Activated gamma-delta T cell (primary cell): ENCODE measurements at regions not wholly inside any gene's neighbourhood (a gene's known extent, or its start where the extent isn't known, plus 50 kb on each side); places are given as distances from the start of the nearest gene placed in this dataset.
"Not testable (repeated sequence)": the region's sequence is repeated elsewhere in the genome, so short reads cannot be mapped to it uniquely, and the experiment has no call there.

Experiments
- DNase-seq: peaks from one replicate; lab custom pipeline; 2025; lab: John Stamatoyannopoulos, UW

DNA sequence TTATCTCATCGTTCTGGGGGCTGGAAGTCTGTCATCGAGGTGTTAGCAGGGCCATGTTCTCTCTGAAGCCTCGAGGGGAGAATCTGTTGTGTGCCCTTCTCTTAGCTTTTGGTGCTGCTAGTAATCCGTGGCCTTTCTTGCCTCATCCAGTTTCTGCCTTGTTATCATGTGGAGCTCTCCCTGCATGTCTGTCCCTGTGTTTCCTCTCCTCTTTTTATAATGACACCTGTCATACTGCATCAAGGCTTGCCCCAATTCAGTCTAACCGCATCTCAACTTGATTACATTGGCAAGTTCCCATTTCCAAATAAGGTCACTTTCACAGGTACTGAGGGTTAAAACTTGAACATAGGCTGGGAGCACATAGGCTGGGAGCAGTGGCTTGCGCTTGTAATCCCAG, 82.6 kb upstream of the CNIH3 start:
- no peak for DNase-seq

DNA sequence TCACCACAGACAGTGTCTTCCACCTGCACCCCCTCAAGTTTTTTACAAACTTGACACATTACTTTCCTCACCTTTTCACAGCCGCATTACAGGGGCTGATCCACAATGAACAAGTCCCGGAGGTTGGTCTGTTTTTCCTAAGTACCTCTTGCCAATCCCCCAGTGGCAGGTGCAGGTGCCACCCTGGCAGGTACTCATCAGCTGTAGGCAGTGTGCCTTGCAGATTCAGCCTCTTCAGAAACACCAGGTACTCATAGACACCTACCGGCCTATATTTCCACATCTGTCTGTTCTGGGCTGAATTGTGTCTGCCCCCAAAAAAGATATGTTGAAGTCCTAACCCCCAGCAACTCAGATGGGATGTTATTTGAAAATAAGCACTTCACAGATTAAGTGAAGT, 81.4 kb upstream of the CNIH3 start:
- no peak for DNase-seq

DNA sequence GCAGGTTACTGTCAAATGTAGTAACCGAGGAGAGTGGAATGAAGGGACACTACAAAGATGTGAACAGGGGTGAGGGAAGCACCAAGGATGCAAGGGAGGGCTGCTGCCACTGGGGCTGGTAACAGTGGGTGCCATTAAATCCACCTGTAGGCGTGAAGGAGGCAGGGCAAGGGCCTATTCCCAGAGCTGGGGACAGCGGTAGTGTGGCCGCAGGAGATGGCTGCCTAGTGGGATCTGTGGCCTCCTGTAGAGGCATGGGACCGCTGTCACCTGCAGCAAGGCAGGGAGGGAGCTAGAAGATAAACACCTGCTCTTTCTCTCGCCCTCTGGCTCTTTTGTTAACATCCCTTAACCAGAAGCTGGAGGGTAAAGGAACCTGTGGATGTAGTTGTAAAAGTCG, 80.5 kb upstream of the CNIH3 start:
- DNase-seq: no peak

DNA sequence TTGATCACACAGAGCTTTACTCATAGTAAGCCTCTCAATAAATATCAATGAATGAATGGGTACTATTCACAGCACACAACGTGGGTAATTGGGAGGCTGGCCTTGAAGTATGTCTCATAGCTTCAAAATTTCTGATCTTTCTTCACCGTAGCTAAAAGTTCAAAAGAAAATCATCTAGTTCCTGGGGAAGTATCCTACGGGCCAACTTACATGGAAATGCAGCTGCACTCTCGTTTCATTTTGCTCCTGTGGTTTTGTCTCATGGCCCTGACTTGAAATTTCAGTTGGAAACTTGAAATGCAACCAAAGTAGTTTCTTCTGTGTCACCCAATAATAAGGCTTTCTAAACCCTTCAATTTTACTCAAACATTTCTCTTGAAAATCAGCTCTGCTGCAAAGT, 76.1 kb upstream of the CNIH3 start:
- no peak for DNase-seq

DNA sequence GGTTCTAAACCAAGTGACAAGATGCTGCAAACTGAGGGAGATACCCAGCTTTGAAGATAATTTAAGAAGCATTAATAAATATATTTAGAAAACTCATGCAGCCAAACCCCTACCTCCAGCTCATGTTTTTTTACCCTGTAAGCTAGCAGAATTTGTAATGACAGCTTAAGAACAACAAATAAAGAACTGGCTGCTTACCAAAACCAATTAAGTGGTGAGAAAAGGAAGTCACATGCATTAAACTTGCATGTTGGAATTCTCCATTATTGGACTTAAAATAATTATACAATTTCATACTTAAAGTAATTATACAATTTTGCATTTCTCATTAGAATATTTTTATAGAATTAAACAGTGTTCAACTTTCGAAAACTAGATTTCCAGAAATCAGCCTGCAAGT, 75.6 kb upstream of the CNIH3 start:
- no peak for DNase-seq

DNA sequence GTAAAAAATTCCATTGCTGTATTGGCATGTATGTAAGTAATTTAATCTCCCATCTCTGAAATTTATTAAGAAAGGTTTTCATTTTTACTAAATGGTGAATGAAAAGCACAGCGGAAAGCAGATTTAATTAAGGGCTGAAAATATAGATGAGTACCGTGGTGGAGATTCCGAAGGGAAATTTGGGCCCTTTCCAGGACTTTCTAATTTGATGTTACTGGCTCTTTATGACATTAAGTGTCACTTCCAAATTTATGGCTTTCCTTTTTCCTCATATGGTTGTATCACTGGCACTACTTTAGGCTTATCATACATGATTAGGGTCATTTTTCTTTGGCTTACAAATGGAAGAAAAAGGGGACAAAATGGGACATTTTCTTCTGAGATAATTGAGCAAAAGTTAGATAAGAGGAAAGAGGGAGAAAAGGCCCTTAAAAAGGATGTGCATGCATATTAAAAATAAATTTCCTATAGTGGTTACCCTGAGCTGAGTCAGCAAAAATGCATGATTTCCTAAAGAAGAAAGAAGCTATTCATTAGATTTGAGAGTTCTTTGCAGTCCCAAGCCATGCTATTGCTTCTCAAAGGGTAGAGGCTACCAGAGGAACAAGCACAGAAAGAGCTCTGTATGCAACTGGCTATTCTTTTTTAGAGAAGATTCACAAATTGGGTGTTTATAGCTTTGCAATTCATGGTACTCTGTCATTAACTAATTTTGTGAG, 74.9 kb upstream of the CNIH3 start:
- no peak for DNase-seq

DNA sequence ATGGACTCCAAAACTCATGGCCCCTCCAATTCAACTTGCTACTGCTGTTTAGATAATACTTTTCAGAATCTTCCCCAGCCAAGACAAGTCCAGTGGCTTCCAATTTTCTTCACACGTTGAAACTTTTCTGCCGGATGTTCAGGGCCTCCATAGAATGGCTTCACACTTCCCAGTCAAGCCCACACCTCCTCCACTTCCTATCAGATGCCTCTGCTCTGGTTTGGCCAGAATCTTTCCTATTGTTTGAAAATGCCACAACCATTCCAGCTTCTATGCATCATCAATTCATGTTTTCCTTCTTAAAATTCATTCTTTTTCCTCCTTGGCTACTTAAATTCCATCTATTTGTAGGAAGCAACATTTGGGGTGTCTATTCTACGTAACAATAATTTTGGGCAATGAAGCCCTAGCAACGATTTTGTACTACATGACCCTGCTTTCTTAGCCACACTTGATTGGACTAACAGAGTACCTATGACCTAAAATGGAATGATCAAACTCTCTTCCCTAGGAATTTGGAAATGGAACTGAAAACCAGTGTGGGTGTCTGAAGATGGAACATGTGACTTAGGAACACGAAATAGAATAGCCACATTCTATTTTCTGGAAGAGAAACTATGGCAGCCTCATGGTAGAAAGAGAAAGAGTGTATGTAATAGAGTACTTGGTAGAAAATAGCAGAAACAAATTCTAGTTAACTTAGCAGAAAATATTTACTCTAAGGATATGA, 74.1 kb upstream of the CNIH3 start:
- DNase-seq: no peak

DNA sequence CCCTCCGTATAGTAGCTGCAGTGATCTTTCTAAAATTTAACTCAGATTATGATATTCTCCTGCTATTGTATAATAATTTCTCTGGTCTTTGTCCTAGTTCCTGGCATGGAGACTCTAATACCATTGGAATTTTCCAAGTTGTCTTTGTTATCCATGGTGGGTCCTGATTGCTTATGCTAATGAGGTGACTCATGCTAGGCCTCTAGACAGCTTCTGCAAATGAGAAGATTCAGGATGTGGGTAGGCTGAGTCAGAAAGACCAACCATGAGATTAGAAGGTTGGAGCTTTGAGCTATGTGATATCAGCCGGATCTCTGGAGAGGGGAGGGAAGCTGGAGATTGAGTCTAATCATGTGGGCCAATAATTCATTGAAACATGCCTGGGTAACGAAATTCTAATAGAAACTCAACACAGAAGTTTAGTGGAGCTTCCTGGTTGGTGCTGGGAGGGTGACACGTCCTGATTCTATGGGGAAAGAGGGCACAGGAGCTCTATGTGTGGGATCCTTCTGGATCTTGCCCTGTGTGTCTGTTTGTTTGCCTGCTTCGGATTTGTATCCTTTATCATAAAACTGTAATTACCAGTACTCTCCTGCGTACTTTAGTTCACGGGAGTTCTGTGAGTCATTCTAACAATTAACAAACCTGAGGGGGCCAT, 73.2 kb upstream of the CNIH3 start:
- no peak for DNase-seq

DNA sequence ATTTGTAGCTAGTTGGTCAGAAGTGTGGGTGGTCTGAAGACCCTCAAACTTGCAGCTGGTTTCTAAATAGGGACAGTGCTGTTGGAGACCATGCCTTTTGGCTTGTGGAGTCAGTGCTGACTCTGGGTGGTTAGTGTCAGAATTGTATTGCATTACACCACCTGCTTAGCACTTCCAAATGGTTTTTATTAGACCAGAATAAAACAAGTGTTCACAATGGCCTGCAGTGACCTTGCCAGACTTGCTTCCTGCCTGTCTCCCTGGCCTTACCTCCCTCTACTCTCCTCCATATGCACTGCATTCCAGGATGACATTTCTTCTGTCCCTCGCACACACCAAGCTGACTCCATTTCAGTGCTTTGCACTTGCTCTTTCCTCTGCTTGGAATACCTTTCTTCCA, 72.7 kb upstream of the CNIH3 start:
- DNase-seq: no peak

DNA sequence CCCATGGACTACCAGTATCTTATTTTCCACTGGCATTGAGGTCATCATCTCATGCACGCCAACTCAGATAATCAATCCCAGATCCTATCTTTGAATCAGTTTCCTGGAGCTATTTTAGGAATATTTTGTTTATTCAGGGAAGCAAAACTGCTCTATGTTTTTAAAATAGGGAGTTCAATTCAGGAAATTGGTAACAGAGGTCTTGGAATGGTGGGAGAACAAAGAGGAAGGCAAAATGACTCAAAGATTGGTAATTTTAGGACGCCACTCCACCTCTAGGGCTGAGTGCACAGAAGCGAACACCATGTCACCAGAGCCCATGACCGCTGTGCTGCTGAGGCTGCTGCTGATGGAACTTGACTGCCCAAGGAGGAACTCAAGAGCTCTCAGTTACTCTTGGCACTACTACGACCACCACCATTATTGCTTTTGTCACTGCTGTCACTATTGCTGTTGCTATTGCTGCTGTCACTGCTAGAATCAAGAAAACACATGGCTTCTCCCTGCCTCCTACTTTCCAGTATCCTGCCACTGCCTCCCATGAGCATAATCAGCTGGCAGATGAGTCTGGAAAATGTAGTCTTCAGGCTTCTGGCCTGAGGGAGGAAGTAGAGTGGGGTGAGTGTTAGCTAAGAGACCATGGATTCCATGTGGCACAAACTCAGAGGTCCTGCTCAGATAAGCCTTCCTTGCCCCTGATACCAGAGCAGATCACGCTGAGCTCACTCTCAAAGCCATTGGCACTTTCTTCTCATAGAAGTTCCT, 71.6 kb upstream of the CNIH3 start:
- no peak for DNase-seq

DNA sequence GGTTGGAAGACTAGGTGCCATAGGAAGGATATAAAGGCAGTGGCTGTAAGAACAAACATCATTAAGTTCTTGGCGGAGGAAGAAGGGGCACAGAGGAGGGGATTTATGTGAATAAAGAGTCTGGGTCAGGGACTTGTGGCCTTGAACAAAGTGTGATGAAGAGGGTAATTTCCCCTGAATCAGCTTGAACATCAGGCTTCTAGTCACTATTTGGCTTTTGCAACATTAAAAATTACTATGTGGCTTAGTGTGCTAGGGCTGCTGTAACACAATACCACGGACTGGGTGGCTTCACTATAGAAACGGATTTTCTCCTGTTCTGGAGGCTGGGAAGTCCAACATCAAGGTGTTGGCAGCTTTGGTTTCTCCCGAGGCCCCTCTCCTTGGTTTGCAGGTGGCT, 70.5 kb upstream of the CNIH3 start:
- DNase-seq: no peak

DNA sequence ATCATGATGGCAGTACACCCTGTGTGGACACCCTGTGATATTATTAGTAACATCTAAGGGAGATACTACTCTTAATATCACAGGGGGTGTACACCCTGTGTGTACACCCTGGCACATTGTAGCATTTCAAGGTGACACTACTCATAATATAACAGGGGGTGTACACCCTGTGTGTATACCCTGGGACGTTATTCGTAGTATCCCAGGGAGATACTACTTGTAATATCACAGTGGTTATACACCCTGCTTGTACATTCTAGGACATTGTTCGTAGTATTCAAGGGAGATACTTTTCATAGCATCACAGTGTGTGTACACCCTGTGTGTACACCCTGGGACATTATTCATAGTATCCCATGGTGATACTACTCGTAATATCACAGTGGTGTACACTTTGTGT, 67.4 kb upstream of the CNIH3 start:
- DNase-seq: no peak

DNA sequence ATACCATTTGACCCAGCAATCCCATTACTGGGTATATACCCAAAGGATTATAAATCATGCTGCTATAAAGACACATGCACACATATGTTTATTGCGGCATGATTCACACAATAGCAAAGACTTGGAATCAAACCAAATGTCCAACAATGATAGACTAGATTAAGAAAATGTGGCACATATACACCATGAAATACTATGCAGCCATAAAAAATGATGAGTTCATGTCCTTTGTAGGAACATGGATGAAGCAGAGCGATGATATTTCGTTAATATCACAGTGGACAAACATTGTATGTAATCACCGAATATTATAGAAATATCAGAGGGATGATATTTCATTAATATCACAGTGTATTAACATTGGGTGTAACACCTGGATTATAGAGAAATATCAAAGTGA, 64.9 kb upstream of the CNIH3 start:
- DNase-seq: not testable (repeated sequence)

DNA sequence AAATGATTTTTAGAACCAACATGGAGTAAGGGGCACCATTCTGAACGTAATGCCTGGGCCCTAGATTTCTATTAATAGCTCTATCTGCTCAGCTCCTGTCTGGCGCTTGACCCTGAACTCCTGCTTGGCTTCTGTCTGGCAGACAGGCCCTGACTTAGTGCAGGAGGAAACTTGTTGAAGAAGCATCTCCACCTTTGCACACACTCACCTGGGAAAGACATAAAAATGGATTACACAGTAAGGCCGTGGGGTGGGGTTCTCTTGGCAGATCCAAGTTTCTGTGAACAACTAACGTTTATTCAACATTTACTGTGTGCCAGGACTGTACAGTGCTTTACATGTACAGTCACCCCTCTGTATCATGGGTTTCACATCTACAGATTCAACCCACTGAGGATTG, 62.1 kb upstream of the CNIH3 start:
- DNase-seq: no peak

DNA sequence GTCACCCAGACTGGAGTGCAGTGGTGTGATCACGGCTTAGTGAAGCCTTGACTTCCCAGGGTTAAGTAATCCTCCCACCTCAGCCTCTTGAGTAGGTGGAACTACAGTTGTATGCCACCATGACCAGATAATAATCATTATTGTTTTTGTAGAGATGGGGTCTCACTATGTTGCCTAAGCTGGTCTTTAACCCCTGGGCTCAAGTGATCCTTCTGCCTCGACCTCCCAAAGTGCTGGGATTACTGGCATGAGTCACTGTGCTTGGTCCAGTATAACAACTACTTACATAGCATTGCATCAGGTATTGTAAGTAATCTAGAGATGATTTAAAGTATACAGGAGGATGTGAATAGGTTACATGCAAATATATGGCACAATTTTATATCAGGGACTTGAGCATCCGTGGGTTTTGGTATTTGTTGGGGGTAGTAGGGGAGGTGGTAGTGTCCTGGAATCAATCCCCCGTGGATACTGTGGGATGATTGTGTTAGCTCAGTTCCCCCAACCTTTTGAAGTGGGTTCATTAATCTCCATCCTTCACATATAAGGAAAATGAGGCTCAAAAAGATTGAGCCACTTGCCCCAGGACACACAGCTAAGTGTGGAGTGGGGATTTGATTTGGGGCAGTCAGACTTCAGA, 61.4 kb upstream of the CNIH3 start:
- DNase-seq: no peak

DNA sequence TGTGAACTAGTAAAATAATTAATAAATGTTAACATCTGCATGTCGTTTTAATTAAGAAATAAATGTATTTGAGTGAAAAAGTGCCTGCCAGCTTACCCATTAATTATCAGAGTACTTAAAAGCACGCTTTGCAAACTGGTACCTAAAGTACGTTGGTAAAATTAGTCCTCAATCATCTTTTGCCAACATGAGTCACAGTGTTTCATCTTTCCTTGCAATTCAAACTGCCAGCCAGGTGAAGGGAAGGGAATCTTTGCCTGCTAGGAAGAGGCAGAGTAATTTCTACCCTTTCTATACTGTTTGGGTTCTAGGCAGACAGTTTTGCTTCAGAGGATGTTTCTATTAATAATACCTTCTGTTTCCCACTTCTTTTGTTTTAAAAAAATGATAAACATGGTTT, 57.2 kb upstream of the CNIH3 start:
- no peak for DNase-seq

DNA sequence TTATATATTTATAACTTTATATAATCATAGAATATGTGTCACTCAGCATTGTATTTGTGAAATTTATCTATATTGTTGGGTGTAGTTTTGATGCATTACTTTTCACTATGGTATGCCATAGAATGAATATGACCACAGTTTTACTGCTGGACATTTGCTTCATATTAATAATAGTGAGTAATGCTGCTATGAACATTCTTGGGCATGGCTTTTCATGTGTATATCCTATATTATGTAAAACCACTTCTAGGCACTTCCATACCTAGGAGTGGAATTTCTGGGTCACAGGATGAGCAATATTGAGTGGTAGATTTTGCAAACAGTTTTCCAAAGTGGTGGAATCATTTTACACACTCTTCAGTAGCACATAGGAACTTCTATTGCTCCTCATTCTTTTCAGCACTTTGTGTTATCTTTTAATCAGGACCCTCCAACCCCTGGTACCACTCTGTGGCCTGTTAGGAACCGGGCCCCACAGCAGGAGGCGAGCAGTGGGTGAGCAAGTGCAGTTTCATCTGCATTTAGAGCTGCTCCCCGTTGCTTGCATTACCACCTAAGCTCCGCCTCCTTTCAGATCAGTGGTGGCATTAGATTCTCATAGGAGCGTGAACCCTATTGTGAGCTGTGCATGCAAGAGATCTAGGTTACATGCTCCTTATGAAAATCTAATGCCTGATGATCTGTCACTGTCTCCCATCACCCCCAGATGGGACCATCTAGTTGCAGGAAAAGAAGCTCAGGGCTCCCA, 56.0 kb upstream of the CNIH3 start:
- no peak for DNase-seq

DNA sequence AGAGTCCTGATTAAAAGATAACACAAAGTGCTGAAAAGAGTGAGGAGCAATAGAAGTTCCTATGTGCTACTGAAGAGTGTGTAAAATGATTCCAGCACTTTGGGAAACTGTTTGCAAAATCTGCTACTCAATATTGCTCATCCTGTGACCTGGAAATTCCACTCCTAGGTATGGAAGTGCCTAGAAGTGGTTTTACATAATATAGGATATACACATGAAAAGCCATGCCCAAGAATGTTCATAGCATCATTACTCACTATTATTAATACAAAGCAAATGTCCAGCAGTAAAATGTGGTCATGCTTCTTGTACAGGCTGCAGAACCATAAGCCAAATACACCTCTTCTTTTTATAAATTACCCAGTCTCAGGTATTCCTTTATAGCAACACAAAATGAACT, 53.2 kb upstream of the CNIH3 start:
- not testable (repeated sequence) for DNase-seq

DNA sequence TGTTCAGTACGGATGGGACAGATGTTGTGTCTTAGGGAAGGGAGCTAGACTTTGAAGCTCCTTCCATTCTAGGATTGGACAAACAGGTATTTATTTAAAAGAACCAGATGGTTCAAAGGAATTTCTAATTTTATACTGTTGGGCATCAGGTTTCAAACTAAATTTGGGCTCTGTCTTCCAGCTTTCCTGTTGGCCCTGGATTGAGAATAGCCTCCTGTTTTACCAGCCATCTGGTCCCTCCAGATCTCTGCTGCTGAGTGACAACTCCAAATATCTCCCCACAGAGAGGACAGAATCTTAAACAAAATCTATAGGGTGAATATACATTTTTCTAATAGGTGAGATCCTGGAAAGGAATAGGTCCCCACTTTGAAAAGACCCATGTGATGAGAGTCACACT, 52.5 kb upstream of the CNIH3 start:
- DNase-seq: no peak

DNA sequence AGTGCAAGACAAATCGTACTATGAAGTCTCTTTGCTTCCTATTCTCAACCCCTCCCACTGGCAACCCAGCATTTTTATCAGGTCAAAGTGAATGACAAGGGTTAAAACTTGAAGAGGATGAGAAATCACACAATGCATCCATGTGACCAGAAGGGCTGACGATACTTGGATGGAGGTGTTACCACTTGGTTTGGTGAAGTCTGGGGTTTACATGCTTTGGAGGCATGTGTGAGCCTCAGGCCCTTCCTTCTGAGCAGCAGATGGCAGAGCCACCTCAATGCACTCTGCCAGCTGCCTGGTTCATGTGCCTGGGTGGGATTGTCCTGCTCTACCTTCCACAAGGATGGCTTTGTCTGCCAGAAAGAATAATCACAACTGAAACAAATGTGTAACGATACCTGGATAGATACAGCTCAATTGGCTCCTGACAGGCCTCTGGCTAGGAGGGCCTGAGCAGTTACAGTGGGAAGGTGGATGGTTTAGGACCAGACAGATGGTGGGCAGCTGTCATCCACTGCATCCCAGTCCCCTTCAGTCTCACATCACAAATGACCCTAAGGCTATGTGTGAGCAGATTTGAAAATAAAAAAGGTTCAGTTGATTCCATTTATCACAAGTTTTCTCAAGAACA, 51.5 kb upstream of the CNIH3 start:
- DNase-seq: no peak

DNA sequence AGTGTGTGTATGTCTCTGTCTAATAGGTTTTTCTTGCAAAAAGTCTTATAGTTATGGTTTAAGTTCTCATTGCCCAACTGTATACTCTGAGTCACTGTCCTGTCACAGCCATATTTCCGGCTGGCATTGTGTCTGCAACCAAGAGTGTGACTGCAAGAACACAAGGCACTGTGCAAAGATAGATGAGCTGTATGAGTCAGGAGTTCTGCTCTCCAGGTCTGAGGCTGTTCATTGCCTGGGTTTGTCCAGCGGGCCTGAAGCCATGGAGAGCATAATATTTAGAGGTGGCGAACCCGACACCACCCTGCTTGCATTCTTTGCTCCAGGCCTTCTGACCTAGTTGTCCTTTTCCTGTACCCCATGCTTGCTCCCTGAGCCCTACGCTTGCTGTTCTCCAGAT, 50.9 kb upstream of the CNIH3 start:
- no peak for DNase-seq
